GM21367 (cell line): ENCODE measurements at regions not wholly inside any gene's neighbourhood (a gene's known extent, or its start where the extent isn't known, plus 50 kb on each side); places are given as distances from the start of the nearest gene placed in this dataset.
"Not testable (repeated sequence)": the region's sequence is repeated elsewhere in the genome, so short reads cannot be mapped to it uniquely, and the experiment has no call there.

Experiments
- ATAC-seq: cut with Tn5 transposase; IDR thresholded peaks from one replicate; pipeline ENCODE4 v1.9.1; 2021; ENCODE audit not compliant: unreplicated experiment

- ATAC-seq = no peak
Measured at GRCh38 chr3:6367171-6367570, 493.7 kb upstream of the GRM7 start.

- no peak for ATAC-seq
Measured at GRCh38 chr3:6392123-6392522, 468.8 kb upstream of the GRM7 start.

DNA sequence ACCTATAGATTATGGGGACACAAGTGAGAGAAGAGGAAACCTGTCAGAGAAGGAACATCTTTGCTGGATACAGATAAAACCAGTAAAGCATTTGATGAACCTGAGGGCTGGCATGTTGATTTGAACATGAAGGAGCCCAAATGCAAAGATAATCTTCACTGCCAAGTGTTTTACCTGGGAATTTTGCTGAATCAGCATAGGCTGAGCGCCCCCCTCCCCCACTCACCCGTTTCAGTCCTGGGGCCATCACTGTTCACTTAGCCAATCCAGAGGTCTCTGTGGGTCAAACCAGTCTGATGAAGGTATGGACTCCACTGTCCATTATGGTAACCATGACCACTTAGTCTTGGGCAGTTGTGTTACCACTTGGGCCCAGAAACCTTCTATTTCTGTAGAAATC, 466.0 kb upstream of the GRM7 start:
- no peak for ATAC-seq

- ATAC-seq = no peak
Measured at GRCh38 chr3:6396631-6397030, 464.3 kb upstream of the GRM7 start.

GRCh38 chr3:6402666-6403065, 458.2 kb upstream of the GRM7 start:
- not testable (repeated sequence) for ATAC-seq

DNA sequence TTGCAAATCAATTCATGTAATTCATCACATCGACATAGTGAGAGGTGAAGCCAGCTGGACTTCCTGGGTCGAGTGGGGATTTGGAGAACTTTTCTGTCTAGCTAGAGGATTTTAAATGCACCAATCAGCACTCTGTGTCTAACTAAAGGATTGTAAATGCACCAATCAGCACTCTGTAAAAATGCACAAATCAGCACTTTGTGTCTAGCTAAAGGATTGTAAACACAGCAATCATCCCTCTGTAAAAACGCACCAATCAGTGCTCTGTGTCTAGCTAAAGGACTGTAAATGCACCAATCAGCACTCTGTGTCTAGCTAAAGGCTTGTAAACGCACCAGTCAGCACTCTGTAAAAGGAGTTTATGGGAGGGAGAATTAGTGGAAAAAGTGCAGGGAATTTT, 454.0 kb upstream of the GRM7 start:
- not testable (repeated sequence) for ATAC-seq

DNA sequence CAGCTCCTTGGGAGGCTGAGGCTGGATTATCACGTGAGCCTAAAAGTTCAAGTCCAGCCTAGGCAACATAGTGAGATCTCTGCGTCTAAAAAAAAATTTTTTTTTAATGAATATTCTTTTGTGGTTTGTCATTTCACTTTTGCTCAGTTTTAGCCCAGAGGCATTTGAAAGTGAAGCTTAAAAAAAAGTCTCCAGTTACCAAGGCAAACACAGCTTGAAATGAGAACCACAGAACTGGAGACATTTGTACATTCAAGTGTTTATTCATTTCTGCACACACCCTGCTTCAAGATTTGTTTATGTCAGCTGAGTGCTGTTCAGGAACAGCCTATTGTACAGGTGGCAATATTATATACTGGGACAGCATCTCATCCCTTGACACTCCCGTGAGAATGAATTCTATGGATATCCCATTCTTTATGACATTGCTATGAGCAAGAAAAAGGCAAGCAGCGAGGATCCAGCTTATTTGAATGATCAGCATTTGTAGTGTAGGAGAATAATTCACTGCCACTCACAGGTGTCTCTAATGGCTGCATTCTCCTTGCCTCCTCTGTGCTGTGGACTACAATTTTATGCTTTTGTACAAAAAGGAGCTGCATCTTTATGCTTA, 444.8 kb upstream of the GRM7 start:
- ATAC-seq = no peak

DNA sequence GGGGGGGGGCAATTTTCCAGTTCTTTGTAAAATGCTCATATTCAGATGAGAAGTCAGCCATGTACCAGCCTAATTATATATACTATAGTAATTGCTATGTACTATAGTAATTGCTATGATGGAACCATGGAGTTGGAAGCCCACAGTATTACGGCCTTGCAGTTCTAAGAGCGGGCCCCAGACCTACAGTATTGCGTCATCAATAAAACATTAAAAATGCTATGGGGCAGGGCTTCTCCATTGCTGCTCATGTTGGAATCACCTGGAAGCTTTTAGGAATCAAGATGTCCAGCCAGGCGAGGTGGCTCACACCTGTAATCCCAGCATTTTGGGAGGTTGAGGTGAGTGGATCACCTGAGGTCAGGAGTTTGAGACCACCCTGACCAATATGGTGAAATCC, 443.7 kb upstream of the GRM7 start:
- no peak for ATAC-seq

DNA sequence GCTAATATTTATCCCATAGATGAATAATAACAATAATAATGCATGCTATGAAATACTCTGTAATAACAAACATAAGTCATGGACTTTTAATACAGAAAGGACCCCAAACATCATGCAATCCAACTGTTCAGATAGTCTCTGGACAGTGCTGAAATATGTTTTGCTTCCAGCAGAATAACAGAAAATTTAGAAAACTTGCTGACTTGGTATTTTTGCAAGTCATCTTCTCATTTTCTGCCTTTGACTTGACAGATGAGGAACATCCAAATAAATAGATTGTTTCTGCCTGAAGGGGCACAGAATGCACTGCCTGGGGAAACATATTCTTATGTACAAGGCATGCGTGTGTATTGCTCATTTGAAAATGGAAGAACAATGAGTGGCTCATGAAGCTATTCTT, 442.4 kb upstream of the GRM7 start:
- ATAC-seq = no peak

GRCh38 chr3:6421666-6422445, 439.1 kb upstream of the GRM7 start:
- ATAC-seq = no peak

DNA sequence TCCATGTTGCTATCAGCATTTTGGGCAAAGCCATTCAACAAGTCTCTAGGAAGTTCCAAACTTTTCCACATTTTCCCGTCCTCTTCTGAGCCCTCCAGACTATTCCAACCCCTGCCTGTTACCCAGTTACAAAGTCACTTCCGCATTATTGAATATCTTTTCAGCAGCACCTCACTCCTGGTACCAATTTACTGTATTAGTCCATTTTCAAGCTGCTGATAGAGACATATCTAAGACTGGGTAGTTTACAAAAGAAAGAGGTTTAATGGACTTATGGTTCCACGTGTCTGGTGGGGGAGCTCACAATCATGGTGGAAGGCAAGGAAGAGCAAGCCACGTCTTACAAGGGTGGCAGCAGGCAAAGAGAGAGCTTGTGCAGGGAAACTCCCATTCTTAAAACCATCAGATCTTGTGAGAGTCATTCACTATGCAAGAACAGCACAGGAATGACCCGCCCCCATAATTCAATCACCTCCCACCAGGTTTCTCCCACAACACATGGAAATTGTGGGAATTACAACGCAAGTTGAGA, 435.6 kb upstream of the GRM7 start:
- ATAC-seq = no peak

GRCh38 chr3:6428276-6428675, 432.6 kb upstream of the GRM7 start:
- ATAC-seq = not testable (repeated sequence)

GRCh38 chr3:6435951-6436350, 425.0 kb upstream of the GRM7 start:
- no peak for ATAC-seq

DNA sequence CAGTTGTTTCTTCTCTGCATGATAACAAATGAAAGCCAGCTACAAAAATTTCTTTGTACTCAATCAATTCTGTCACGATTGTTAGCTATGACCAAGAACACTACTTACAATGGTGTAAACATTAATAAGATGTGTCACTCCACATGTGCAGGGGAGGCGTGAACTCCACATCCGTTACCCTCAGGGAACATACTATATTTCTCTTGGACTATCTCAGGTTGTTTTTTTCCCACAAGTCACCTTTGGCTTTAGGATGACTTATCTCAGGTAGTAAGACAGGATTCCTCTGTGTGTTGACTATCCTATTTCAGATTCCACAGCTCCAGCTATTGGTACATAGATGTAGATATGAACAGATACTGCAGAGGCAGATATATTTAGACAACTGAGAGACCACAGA, 423.3 kb upstream of the GRM7 start:
- ATAC-seq = no peak

DNA sequence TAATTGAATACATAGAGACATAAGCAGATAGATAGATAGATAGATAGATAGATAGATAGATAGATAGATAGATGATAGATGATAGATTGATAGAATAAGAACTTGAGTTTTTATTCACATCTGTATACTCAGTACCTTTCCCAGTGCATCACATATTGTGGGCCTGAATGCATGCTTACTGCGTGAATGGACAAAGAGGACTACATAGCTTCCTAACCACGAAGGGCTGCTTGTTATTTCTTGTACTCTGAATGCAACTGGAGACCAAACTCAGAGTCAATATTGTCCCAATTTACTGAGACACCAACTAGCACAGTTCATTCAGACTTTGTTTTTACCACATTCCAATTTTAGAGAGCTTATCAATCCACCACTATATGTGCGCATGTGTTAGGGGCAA, 422.9 kb upstream of the GRM7 start:
- no peak for ATAC-seq

- ATAC-seq = no peak
Measured at GRCh38 chr3:6439226-6439625, 421.7 kb upstream of the GRM7 start.

GRCh38 chr3:6439824-6440223, 421.1 kb upstream of the GRM7 start:
- no peak for ATAC-seq

DNA sequence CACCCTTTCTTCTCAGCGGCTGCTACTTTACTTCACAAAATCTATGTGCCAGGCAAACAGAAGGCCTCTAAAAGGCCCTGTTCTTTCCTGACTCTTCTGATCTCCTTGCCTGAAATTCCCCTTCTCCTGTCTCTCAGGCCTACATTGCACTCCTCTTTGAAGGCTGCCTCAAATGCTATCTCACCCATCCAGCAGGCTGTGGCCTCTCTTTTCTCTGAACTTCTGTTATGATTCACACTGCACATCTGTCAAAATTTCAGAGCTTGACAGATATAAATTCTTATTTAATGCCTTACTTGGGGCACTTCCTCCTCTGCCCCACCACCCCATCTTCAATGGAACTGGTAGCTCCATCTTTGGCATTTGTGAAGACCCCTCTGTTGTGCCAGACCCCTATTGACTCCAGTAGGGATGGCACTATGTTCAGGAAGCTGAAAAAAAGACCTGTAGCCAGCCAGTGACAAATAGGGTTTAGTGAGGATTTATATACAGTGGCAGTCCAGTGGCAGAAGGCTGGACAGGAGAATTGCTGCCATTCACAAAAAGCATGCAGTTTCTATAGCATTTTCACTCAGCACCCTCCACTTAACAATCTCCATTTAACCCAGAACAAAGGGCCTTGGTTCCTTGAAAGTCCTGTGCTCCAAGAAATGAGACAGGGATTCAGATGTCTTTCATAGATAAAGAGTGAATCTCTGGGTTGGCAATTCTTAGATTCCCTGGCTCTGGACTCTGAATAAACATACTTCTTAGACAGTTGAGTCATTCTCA, 415.8 kb upstream of the GRM7 start:
- no peak for ATAC-seq

DNA sequence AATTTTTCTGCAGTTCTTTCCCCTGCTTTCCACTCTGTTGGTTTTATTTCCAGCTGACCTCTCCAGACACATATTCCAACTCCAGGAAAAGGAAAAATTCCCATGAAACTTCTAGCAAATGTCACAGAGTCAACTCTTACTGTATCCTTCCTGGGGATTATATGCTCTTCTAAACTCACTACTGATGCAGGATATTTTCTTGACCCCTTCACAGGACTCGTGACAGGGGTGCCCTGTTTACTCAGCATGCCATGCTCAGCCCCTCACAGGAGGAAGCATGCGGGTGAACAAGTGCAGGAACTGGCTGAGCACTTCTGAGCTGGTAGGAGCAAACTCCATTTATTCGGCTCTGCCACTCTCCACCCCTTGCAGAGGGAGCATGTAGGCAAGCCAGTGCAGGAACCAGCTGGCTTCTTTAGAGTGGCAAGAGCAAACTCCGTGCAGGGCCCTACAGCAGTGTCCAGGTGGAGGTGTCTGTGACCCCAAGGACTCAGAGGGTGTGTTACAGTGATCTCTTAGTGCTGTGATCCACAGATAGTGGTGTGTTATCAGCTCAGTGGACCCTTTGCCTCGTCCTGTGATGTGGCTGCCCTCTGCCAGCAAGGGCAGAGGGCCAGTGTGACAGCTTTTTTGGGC, 413.6 kb upstream of the GRM7 start:
- ATAC-seq = no peak

DNA sequence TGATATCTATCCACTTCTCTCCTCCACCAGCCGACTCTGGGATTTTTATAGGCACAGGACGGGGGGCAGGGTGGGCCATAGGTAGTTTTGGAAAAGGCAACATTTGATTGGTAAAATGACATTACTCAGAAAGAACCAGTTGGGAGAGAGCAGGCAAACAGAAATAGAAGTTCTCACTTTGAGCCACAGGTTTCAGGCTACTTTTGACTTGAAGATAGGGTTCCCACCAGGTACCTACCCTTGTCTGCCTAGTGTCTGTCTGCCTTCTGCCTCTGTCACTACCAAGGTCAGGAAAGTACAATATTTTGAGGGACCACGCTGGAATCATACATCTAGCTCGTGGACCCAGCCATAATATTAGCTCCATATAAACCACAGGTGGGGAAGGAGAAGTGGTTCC, 412.9 kb upstream of the GRM7 start:
- no peak for ATAC-seq

DNA sequence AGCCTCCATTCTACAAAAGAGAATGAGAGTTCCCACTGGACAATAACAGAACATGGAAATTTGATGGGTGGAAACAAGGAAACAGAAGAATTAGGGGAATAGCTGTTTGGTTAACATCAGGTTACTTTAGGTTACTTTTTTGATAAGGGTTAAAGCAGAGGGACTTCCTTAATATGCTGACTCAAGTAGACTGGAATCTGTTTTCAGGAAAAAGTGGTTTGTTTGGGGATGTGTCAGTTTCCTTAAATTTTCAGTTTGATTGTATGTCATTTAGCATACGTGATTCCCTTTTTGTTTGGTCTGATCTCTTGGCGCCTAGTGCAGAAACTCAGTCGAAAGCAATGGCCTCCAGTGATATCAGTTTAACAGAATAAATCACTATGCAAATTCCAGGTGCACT, 411.8 kb upstream of the GRM7 start:
- no peak for ATAC-seq
